ENCODE measurements at regions not wholly inside any gene's neighbourhood (a gene's known extent, or its start where the extent isn't known, plus 50 kb on each side); places are given as distances from the start of the nearest gene placed in this dataset.
A peak's percentile ranks its signal among the peaks of the same experiment; 100 is the strongest.

- H3K4me2 ChIP-seq (ENCODE audit: extremely low read depth, insufficient read depth, low read length): peak overlapping the region; percentile 32
- TF ChIP-seq CTCF (conservative IDR thresholded peaks at IDR 0.05 in 1 of 2, IDR thresholded peaks at IDR 0.05 in 1 of 2; ENCODE audit: low read depth in 1 of 2, low read length in 2 of 2) (no peak), EZH2 (IDR thresholded peaks at IDR 0.05; ENCODE audit: low read length, missing control alignments) (no peak)
These were observed 89.4 kb upstream of the TRIM2 start for GRCh38 chr4:153114771-153115321.

GRCh38 chr4:153115322-153116290 is 88.6 kb upstream of the TRIM2 start:
- H3K79me2 ChIP-seq (ENCODE audit: control insufficient read depth, insufficient read depth, low read length): no peaks in the 10 kb centered on the region
- H2AFZ ChIP-seq (ENCODE audit: low read length): peak overlapping the region; percentile 5
- H3K4me1 ChIP-seq (ENCODE audit: control insufficient read depth, extremely low read depth, insufficient read depth, low read length): peaks cover 10% of the 10 kb centered on the region
- TF ChIP-seq EZH2 (IDR thresholded peaks at IDR 0.05; ENCODE audit: low read length, missing control alignments): no peak
- TF ChIP-seq CTCF (conservative IDR thresholded peaks at IDR 0.05 in 1 of 2, IDR thresholded peaks at IDR 0.05 in 1 of 2; ENCODE audit: low read depth in 1 of 2, low read length in 2 of 2): no peak
- H4K20me1 ChIP-seq (ENCODE audit: control insufficient read depth, extremely low read depth, insufficient read depth, low read length): no peaks in the 10 kb centered on the region
- no peak overlapping the region for H3K9ac ChIP-seq (ENCODE audit: insufficient read depth, low read length)
- H3K27ac ChIP-seq (ENCODE audit: insufficient read depth, low read length): peak overlapping the region; percentile 19
- peak; percentile 72 to 85 for DNase-seq (ENCODE audit: low read depth in 2 of 2)
- no peaks in the 10 kb centered on the region for H3K36me3 ChIP-seq (ENCODE audit: control insufficient read depth, insufficient read depth, low read length)
- no peaks in the 10 kb centered on the region for H3K9me3 ChIP-seq (ENCODE audit: control insufficient read depth, insufficient read depth, low read depth, low read length)
- no peaks in the 10 kb centered on the region for H3K27me3 ChIP-seq (ENCODE audit: control insufficient read depth, insufficient read depth, low read length)
- peak overlapping the region; percentile 85 for H3K4me2 ChIP-seq (ENCODE audit: extremely low read depth, insufficient read depth, low read length)
- peak overlapping the region in 3 of 4 experiments; percentile 17 to 35 (median 32) for H3K4me3 ChIP-seq (replicated peaks in 1 of 4; ENCODE audit: control extremely low read depth in 1 of 4, insufficient read depth in 1 of 4, low read depth in 3 of 4, low read length in 4 of 4)

More at GRCh38 chr4:153114771-153115321, 89.4 kb upstream of the TRIM2 start:
- peak; percentile 72 to 89 for DNase-seq (ENCODE audit: low read depth in 2 of 2)
- no peaks in the 10 kb centered on the region for H4K20me1 ChIP-seq (ENCODE audit: control insufficient read depth, extremely low read depth, insufficient read depth, low read length)
- H3K4me3 ChIP-seq (replicated peaks in 1 of 4; ENCODE audit: control extremely low read depth in 1 of 4, insufficient read depth in 1 of 4, low read depth in 3 of 4, low read length in 4 of 4): no peak overlapping the region
- no peaks in the 10 kb centered on the region for H3K27me3 ChIP-seq (ENCODE audit: control insufficient read depth, insufficient read depth, low read length)
- peak overlapping the region; percentile 19 for H3K27ac ChIP-seq (ENCODE audit: insufficient read depth, low read length)
- no peaks in the 10 kb centered on the region for H3K9me3 ChIP-seq (ENCODE audit: control insufficient read depth, insufficient read depth, low read depth, low read length)
- H2AFZ ChIP-seq (ENCODE audit: low read length): no peak overlapping the region
- no peak overlapping the region for H3K9ac ChIP-seq (ENCODE audit: insufficient read depth, low read length)
- H3K4me1 ChIP-seq (ENCODE audit: control insufficient read depth, extremely low read depth, insufficient read depth, low read length): peaks cover 10% of the 10 kb centered on the region
- no peaks in the 10 kb centered on the region for H3K79me2 ChIP-seq (ENCODE audit: control insufficient read depth, insufficient read depth, low read length)
- no peaks in the 10 kb centered on the region for H3K36me3 ChIP-seq (ENCODE audit: control insufficient read depth, insufficient read depth, low read length)

GRCh38 chr4:153116291-153116680 is 88.0 kb upstream of the TRIM2 start:
- Histone ChIP-seq H3K4me3 (replicated peaks in 1 of 4; ENCODE audit: control extremely low read depth in 1 of 4, insufficient read depth in 1 of 4, low read depth in 3 of 4, low read length in 4 of 4) (no peak overlapping the region), H3K4me2 (ENCODE audit: extremely low read depth, insufficient read depth, low read length) (no peak overlapping the region), H2AFZ (ENCODE audit: low read length) (no peak overlapping the region), H3K9me3 (ENCODE audit: control insufficient read depth, insufficient read depth, low read depth, low read length) (no peaks in the 10 kb centered on the region), H3K79me2 (ENCODE audit: control insufficient read depth, insufficient read depth, low read length) (no peaks in the 10 kb centered on the region), H3K9ac (ENCODE audit: insufficient read depth, low read length) (no peak overlapping the region), H3K4me1 (ENCODE audit: control insufficient read depth, extremely low read depth, insufficient read depth, low read length) (peaks cover 10% of the 10 kb centered on the region), H3K27ac (ENCODE audit: insufficient read depth, low read length) (no peak overlapping the region), H4K20me1 (ENCODE audit: control insufficient read depth, extremely low read depth, insufficient read depth, low read length) (no peaks in the 10 kb centered on the region), H3K36me3 (ENCODE audit: control insufficient read depth, insufficient read depth, low read length) (no peaks in the 10 kb centered on the region), H3K27me3 (ENCODE audit: control insufficient read depth, insufficient read depth, low read length) (no peaks in the 10 kb centered on the region)
- TF ChIP-seq EZH2 (IDR thresholded peaks at IDR 0.05; ENCODE audit: low read length, missing control alignments): no peak
- no peak for TF ChIP-seq CTCF (conservative IDR thresholded peaks at IDR 0.05 in 1 of 2, IDR thresholded peaks at IDR 0.05 in 1 of 2; ENCODE audit: low read depth in 1 of 2, low read length in 2 of 2)
- no peak for DNase-seq (ENCODE audit: low read depth in 2 of 2)
